ENCODE measurements at regions not wholly inside any gene's neighbourhood (a gene's known extent, or its start where the extent isn't known, plus 50 kb on each side); places are given as distances from the start of the nearest gene placed in this dataset.

- no peak for DNase-seq
Measured at GRCh38 chr5:117261948-117262571, 687.4 kb upstream of the SEMA6A start.

- DNase-seq: no peak
Measured at GRCh38 chr5:117255211-117256027, 680.8 kb upstream of the SEMA6A start.

- no peak for DNase-seq
Measured at GRCh38 chr5:117252566-117252965, 677.9 kb upstream of the SEMA6A start.

- no peak for DNase-seq
Measured at GRCh38 chr5:117249086-117249815, 674.6 kb upstream of the SEMA6A start.

- no peak for DNase-seq
Measured at GRCh38 chr5:117246424-117246823, 671.8 kb upstream of the SEMA6A start.

GRCh38 chr5:117245130-117245529 lies 670.5 kb upstream of the SEMA6A start:
- DNase-seq: no peak

GRCh38 chr5:117242028-117242427 lies 667.4 kb upstream of the SEMA6A start:
- no peak for DNase-seq

GRCh38 chr5:117236941-117237340 lies 662.3 kb upstream of the SEMA6A start:
- DNase-seq: no peak

GRCh38 chr5:117235786-117236185 lies 661.2 kb upstream of the SEMA6A start:
- no peak for DNase-seq

GRCh38 chr5:117230375-117230774 lies 655.8 kb upstream of the SEMA6A start:
- DNase-seq: no peak

GRCh38 chr5:117220730-117221129 lies 646.1 kb upstream of the SEMA6A start:
- DNase-seq: no peak

- DNase-seq: no peak
Measured at GRCh38 chr5:117218789-117219188, 644.2 kb upstream of the SEMA6A start.

- no peak for DNase-seq
Measured at GRCh38 chr5:117212866-117213265, 638.2 kb upstream of the SEMA6A start.

- DNase-seq: no peak
Measured at GRCh38 chr5:117210796-117211195, 636.2 kb upstream of the SEMA6A start.

- no peak for DNase-seq
Measured at GRCh38 chr5:117209479-117209878, 634.9 kb upstream of the SEMA6A start.

GRCh38 chr5:117207088-117207668 lies 632.6 kb upstream of the SEMA6A start:
- DNase-seq: no peak

- no peak for DNase-seq
Measured at GRCh38 chr5:117205894-117206293, 631.3 kb upstream of the SEMA6A start.

GRCh38 chr5:117204926-117205869 lies 630.6 kb upstream of the SEMA6A start:
- no peak for DNase-seq

GRCh38 chr5:117204404-117204803 lies 629.8 kb upstream of the SEMA6A start:
- DNase-seq: no peak

GRCh38 chr5:117203584-117203983 lies 629.0 kb upstream of the SEMA6A start:
- no peak for DNase-seq

- no peak for DNase-seq
Measured at GRCh38 chr5:117201001-117201400, 626.4 kb upstream of the SEMA6A start.

- DNase-seq: no peak
Measured at GRCh38 chr5:117195076-117195475, 620.5 kb upstream of the SEMA6A start.

Measured in T-helper 9 cell (primary cell).